ENCODE measurements at regions not wholly inside any gene's neighbourhood (a gene's known extent, or its start where the extent isn't known, plus 50 kb on each side); places are given as distances from the start of the nearest gene placed in this dataset.
A peak's percentile ranks its signal among the peaks of the same experiment; 100 is the strongest.

GRCh38 chr6:165877192-165877591 lies 214.2 kb upstream of the PDE10A start:
- H3K4me3 ChIP-seq (replicated peaks; ENCODE audit: low read depth, low read length): no peak overlapping the region
- TF ChIP-seq CTCF (IDR thresholded peaks at IDR 0.05; ENCODE audit: low read length, missing control alignments): no peak
- DNase-seq (ENCODE audit: low read depth): no peak

GRCh38 chr6:165876588-165876987 lies 213.5 kb upstream of the PDE10A start:
- H3K4me3 ChIP-seq (replicated peaks; ENCODE audit: low read depth, low read length): no peak overlapping the region
- DNase-seq (ENCODE audit: low read depth): peak; percentile 79
- no peak for TF ChIP-seq CTCF (IDR thresholded peaks at IDR 0.05; ENCODE audit: low read length, missing control alignments)

- TF ChIP-seq CTCF (IDR thresholded peaks at IDR 0.05; ENCODE audit: low read length, missing control alignments): no peak
- no peak for DNase-seq (ENCODE audit: low read depth)
Measured at GRCh38 chr6:165875946-165876345, 212.9 kb upstream of the PDE10A start.

GRCh38 chr6:165873976-165874375 lies 210.9 kb upstream of the PDE10A start:
- H3K4me3 ChIP-seq (replicated peaks; ENCODE audit: low read depth, low read length): no peak overlapping the region
- no peak for TF ChIP-seq CTCF (IDR thresholded peaks at IDR 0.05; ENCODE audit: low read length, missing control alignments)
- DNase-seq (ENCODE audit: low read depth): no peak

More at GRCh38 chr6:165875946-165876345, 212.9 kb upstream of the PDE10A start:
- no peak overlapping the region for H3K4me3 ChIP-seq (replicated peaks; ENCODE audit: low read depth, low read length)

- no peak overlapping the region for H3K4me3 ChIP-seq (replicated peaks; ENCODE audit: low read depth, low read length)
- TF ChIP-seq CTCF (IDR thresholded peaks at IDR 0.05; ENCODE audit: low read length, missing control alignments): no peak
- no peak for DNase-seq (ENCODE audit: low read depth)
Measured at GRCh38 chr6:165872811-165873210, 209.8 kb upstream of the PDE10A start.

GRCh38 chr6:165872311-165872710 lies 209.3 kb upstream of the PDE10A start:
- DNase-seq (ENCODE audit: low read depth): no peak

More at GRCh38 chr6:165872311-165872710, 209.3 kb upstream of the PDE10A start:
- TF ChIP-seq CTCF (IDR thresholded peaks at IDR 0.05; ENCODE audit: low read length, missing control alignments): no peak
- no peak overlapping the region for H3K4me3 ChIP-seq (replicated peaks; ENCODE audit: low read depth, low read length)
